AG09309 (cell line): ENCODE measurements at regions not wholly inside any gene's neighbourhood (a gene's known extent, or its start where the extent isn't known, plus 50 kb on each side); places are given as distances from the start of the nearest gene placed in this dataset.

Experiments used
- DNase-seq: peaks from one replicate; pipeline ENCODE4 v3.0.0-alpha.2; 2010; ENCODE audit warnings: low read depth
- H3K4me3 ChIP-seq: 2 replicates; pipeline ENCODE4 v1.5.1; 2011; ENCODE audit warnings: mild to moderate bottlenecking, low read depth, low read length, moderate library complexity; ENCODE audit not compliant: control insufficient read depth
- TF ChIP-seq, protein P1 (sequence below): IDR thresholded peaks from 2 replicates; pipeline ENCODE4 v1.5.1; 2011; ENCODE audit warnings: mild to moderate bottlenecking, low read depth, low read length, inconsistent platforms; ENCODE audit not compliant: insufficient read depth, control insufficient read depth; ENCODE audit errors: missing control alignments

DNA sequence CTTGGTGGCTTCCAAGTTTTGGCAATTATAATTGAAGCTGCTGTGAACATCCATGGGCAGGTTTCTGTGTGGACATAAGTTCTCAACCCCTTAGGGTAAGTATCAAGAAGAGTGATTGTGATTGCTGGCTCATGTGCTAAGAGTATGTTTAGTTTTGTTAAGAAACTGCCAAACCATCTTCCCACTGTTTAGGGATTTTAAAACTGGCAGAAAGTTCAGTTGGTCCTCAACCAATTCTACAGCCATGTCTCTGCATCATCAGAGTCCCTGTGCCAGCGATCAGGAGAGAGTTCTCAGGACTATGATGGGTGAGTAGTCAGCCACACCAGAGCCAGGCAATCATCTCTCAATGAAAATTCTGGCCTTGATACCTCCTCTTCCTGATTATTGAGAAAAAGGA, 193.8 kb downstream of the ZC3H11B start:
- TF ChIP-seq, protein P1, sequence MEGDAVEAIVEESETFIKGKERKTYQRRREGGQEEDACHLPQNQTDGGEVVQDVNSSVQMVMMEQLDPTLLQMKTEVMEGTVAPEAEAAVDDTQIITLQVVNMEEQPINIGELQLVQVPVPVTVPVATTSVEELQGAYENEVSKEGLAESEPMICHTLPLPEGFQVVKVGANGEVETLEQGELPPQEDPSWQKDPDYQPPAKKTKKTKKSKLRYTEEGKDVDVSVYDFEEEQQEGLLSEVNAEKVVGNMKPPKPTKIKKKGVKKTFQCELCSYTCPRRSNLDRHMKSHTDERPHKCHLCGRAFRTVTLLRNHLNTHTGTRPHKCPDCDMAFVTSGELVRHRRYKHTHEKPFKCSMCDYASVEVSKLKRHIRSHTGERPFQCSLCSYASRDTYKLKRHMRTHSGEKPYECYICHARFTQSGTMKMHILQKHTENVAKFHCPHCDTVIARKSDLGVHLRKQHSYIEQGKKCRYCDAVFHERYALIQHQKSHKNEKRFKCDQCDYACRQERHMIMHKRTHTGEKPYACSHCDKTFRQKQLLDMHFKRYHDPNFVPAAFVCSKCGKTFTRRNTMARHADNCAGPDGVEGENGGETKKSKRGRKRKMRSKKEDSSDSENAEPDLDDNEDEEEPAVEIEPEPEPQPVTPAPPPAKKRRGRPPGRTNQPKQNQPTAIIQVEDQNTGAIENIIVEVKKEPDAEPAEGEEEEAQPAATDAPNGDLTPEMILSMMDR, result no peak
- DNase-seq, result no peak
- no peak overlapping the region for H3K4me3 ChIP-seq

GRCh38 chr1:219417610-219418009, 195.3 kb downstream of the ZC3H11B start:
- TF ChIP-seq, protein P1, result no peak
- no peak overlapping the region for H3K4me3 ChIP-seq
- no peak for DNase-seq

- H3K4me3 ChIP-seq, result no peak overlapping the region
- DNase-seq, result no peak
- TF ChIP-seq, protein P1, result peak; percentile 61
Observed at GRCh38 chr1:219416598-219417238, 196.2 kb downstream of the ZC3H11B start.

DNA sequence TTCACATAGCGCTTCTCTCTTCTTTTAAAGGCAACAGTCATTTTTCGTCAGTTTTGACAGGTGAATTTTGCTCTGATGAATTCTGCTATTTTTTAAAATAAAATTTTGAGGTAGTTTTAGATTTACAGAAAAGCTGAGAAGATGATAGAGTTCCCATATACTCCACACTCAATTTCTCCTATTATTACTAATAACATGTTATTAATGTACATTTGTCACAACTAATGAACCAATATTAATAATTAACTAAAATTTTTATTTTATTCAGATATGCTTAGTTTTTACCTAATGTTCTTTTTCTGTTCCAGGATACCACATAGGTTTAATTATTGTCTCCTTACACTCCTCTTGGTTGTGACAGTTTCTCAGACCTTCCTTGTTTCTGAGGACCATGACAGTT, 197.0 kb downstream of the ZC3H11B start:
- TF ChIP-seq, protein P1, result no peak
- DNase-seq, result no peak
- no peak overlapping the region for H3K4me3 ChIP-seq

- DNase-seq, result no peak
- TF ChIP-seq, protein P1, result no peak
- H3K4me3 ChIP-seq, result no peak overlapping the region
Observed at GRCh38 chr1:219415433-219415832, 197.5 kb downstream of the ZC3H11B start.

DNA sequence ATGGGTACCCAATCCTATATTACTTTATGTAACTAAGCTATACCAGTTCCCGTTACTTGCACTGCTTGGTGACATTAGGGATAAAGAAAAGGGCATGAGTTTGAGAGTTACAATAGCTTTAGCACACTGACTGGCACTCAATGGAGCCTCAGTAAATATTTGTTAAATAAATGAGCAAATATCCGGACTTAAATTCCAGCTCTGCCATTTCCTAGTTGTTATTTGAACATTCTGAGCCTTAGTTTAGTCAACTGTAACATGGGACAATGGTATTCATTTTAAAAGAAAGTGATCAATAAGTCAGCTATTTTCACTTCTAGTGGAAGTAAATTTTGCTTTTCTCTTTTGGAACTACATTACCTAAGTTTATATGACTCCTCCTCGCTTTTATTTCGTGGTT, 198.7 kb downstream of the ZC3H11B start:
- TF ChIP-seq, protein P1, result no peak
- DNase-seq, result no peak
- H3K4me3 ChIP-seq, result no peak overlapping the region
